Esophagus mucosa (tissue), 1 donor: ENCODE measurements at regions not wholly inside any gene's neighbourhood (a gene's known extent, or its start where the extent isn't known, plus 50 kb on each side); places are given as distances from the start of the nearest gene placed in this dataset.

Experiments
- ATAC-seq: fragments of 200-7000 bp; cut with Tn5 transposase; one replicate; pipeline ENCODE4 v1.9.1; 2020
- donor health status: DM: yes; HTN: yes; CAD: no.

DNA sequence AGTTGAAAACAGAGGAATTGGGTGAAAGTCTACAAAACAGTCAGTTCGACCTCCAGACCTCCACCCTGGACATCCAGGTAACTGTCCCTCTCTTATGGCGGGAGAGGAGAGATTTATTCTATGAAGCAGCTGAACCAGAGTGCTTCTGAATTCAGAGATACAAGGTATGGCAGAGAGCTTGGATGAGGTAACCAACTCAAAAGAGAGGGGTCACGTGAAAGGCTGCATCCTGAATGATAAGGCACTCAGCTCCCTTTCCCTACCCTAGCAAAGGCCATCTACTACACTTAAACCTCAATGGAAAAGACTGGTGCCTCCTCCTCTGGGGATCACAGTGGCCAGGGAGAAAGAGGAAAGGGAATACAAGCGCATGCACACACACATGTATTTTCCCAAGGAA lies 88.4 kb upstream of the KCNA3 start:
- ATAC-seq, result no peak

DNA sequence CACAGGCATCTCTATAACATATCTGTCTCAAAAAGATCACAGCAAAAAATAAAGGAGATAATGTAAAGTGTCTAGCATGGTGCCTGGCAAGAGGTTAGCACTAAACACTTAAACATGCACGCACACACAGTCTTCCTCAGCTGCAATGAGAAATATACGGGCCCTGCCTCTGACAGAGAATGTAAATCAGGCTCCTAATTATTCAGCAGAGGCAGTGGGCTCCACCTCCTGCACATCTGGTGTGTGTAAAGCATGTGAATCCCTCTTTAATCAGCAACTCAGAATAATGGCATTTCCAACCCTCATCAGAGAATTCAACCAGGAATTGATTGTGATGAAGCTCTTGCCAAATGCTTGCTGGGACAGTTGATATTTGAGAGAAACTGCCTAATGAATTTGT lies 85.6 kb upstream of the KCNA3 start:
- no peak for ATAC-seq

DNA sequence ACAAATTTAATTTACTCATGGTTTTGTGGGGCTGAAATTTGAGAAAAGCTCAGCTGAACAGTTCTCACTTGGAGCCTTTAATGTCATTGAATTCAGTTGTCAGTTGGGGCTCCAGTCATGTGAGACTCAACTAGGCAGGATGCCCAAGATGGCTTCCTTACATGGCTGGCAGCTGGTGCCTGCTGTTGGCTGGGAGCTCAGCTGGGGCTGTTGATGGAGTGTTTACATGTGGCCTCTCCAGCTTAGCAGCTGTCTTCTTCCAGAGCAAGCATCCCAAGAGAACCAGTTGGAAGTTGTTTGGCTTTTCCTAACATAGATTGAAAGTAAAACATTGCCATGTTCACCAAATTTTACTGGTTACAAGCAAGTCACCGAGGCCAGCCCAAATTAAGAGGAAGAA lies 81.8 kb upstream of the KCNA3 start:
- ATAC-seq, result no peak

DNA sequence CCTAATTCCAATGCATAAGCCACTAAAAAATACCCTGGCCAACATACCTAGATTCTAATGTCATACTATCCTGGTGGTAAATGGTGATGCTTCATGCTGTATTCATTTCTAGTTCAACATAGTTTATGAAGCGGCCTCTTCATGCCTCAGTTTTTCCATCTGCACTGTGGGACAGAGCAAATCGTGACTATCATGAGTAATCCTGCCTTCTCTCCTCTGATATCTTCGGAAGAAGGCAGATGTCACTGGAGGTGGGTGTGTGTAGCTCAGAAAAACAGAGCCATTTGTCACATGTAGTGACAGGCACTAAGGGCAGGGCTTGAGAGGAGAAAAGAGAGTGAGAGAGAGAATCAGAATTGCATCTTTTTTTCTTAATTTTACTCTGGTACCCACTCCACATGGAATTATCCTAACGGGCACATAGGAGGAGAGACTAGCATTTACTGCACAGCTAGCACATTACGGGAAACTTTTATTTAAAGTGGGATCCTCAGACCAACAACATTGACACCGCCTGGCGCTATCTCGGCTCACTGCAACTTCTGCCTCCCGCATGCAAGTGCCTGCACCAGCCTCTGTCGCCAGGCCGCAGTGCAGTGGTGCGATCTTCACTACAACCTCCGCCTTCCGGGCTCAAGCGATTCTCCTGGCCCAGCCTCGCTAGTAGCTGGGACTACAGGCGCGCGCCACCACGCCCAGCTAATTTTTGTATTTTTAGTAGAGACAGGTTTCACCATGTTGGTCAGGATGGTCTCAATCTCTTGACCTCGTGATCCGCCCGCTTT lies 78.4 kb upstream of the KCNA3 start:
- no peak for ATAC-seq

DNA sequence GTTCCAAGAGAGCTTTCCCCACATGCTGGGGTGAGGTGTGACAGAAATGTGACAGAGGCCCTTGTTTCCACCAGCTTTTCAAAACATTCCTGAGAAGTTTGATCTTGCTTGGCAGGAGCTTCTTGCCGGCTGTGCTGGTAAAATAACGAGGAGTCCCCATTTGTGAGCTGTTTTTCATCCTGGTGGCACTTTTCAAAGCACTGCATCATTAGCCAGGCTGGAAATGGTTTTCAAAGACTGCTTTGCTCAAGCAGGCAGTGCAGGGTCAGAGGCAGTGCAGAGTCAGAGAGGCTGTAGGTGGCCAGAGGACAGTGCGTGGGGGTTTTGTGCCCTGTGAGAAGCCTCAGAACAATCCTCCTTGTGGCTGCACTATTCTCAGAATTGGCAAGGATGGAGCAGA lies 75.8 kb upstream of the KCNA3 start:
- ATAC-seq, result no peak

DNA sequence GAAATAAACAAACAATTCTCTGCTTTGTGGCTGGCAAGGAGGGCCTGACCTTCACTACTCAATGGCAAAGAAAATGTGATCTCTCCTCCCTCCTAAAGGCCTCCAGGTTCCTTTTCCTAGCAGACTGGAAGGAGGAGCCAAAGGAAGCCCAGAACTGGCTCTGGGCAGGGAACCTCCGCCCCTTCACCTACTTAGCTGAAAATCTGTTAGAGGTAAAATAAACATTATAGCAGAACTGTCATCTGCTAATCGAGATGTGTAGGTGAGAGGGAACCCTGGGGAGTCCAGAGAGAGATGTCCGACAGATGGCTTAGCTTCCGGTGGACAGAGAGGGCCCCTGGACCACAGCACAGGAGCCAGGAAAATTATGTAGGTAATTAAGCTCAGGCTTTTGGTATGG lies 75.2 kb upstream of the KCNA3 start:
- ATAC-seq, result no peak

DNA sequence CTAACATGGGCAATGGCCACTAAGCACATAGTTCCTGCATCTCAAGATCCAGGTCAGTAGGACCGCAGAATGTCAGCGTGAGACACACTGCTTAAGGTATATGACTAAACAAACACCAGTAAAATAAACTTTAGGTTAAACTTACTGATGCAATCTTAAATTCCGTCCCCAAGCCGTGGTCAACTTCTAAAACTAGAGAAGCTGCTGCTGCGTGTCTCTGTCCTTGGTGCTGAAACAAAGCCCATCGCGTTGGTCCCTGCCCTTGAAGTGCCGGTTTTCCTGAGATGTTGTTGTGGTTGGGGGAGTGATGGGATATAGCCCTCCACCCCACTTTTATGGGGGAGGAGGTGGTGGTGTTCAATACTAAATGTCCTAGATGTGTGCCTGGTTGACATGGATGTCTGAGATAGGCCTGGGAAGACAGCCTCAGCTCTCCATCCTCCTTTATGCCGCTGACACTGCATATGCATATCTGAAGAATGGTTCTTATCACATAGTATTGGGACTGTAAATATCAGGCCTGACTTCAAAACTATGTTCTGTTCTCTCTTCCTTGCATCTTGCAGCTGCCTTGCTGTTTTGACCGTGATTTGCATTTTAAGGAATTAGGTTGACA lies 72.0 kb upstream of the KCNA3 start:
- no peak for ATAC-seq

DNA sequence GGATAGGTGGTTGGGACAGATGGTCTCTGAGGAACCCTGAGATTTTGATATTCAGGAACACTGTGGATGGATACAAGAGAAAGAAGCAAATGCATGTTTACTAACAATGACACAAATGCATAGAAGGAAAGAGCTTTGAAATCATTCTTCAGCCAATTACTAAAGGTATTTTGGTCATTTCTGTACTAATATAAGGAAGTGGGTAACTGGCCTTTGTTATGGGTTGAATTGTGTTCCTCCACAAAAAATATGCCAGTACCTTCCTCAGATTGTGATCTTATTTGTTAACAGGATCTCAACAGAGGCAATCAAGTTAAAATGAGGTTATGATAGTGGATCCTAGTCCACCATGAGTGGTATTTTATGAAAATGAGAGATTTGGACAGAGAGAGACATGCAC lies 68.7 kb upstream of the KCNA3 start:
- ATAC-seq, result no peak

DNA sequence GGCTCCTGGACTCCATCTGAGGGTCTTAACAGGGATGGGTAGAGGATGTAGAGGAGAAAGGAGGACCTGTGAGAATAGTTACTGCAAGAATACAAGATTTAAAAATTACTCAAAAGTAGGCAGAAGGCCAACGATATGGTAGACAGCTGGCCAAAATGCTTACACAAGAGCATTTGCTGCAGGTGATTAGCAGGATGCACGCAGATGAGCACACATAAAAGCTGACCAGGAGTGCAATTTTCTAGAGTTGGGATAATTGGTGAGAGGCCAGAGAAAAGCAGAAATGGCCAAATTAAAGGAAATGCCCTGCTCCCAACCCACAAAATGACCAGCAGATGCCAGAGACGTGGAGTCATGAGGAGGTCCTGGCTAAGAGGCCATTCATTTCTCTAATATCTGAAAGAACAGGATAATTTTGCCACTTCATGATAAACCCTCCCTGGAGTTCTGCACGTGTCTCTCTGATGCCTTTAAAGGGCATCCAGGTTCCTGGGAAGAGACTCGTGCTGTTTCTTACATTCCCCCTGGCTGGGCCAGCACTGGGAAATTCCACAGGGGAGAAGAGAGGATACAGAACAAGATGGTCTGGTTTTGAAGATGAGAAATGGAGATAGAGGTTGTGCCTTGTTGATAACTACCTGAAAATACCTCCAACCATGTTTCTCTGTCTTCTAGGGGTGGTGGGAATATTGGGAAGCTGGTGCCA lies 62.3 kb upstream of the KCNA3 start:
- ATAC-seq, result no peak

DNA sequence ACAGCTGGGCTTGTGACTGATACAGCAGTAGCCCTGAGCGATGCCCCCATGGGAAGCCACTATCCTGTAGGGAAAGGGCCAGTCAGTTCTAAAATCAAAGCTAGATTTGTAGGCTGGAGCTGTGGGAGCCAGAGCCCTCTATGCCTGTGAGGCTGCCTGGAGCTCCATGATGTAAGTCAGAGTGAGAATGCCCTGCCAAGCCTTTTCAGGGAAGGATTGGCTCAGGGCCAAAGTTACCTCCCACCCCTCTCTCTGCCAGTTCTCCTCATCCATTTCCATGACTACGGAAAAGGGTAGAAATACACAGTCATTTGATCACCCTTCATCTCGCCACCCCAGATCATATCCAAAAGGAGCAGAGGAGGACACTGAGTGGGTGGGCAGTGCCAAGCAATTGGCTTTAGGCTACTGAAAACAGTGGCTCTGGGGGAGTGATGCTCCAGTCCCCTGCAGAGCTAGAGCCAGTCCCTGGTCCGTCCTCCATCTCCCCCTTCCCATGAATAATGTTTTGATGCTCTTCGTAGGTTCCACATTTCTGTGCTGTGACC lies 59.5 kb upstream of the KCNA3 start:
- no peak for ATAC-seq

DNA sequence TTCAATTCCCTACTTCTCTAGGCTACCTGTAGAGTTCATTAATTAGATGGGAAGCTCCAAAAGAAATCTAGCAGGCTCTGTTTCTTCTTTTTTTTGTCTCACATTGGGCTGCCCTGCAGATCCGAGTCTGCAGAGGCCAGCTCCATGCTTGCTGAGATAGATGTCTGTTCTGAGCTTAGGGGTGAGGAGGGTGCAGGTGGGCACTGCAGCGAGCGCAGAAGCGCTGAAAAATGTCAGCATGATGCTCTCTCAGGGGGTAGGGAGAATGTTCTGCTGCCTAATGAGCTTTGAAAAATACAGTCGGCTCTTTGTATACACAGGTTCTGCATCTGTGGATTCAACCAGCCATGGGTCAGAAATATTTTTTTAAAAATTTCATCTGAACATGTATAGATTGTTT lies 56.8 kb upstream of the KCNA3 start:
- no peak for ATAC-seq

DNA sequence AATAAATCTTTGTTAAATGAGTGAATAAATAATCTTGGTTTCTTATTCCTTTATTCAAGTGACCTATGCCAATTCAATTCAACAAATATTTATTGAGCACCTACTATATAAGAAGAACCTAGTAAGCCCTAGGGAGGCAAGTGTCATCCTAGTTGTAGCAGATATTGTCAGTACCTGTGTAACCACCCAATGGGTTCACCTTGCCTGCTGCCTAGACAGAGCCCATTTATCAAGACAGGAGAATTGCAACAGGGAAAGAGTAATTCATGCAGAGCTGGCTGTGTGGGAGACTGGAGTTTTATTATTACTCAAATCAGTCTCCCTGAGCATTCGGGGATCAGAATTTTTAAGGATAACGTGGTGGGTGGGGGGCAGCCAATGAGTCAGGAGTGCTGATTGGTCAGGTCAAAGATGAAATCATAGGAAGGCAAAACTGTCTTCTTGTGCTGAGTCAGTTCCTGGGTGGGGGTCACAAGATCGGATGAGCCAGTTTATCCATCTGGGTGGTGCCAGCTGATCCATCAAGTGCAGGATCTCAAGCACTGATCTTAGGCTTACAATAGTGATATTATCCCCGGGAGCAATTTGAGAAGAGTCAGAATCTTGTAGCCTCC lies 53.8 kb upstream of the KCNA3 start:
- ATAC-seq, result no peak

DNA sequence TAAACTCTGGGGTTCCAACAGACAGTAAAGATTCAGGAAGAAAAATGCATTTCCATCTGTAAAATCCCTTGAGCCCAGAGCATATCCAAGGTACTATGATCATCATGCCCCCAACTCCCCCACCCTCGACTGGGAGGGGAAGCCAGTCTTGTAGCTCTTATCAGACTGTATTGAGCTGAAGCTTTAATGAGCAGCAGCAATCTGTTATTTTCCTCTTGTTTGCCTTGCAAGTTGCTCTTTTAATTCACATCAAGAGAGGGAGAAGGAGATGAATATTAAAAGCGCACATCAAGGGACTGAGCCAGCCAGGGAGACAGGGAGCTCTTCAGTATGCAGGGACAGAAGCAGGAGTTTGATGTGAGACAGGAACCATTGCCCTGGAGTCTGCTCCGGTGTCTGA lies 52.5 kb upstream of the KCNA3 start:
- no peak for ATAC-seq

DNA sequence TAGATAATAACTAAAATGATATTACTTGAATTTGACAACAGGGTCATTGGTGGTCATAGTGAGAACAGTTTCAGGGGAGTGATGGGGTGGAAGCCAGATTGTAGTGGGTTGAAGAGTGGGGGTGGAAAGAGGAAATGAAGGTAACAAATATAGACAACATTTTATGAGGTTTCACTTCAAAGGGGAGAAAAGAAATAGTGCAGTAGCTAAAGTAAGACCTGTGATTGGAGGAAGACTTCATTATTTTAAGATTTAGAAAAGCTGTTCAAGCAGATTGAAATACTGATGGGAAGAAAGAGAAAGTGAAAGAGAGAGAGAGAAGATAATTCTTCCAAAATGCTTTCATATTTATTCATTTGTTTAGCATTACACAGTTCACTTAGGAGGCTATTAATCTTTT lies 52.0 kb upstream of the KCNA3 start:
- ATAC-seq, result no peak
